SK-N-SH (cell line): ENCODE measurements at regions not wholly inside any gene's neighbourhood (a gene's known extent, or its start where the extent isn't known, plus 50 kb on each side); places are given as distances from the start of the nearest gene placed in this dataset.

ENCODE experiments used
- CTCF ChIA-PET: fragments of 300-600, 350-600 bp; formaldehyde crosslinking; extraction: SDS; loops from one replicate; lab custom pipeline; 2021; lab: Yijun Ruan, JAX
- POLR2A ChIA-PET: fragments of 350-600 bp; sonication (Branson Sonifier 250); formaldehyde crosslinking; extraction: SDS; loops from one replicate; lab custom pipeline; 2020; ENCODE audit warnings: antibody characterized with exemption, inconsistent platforms; lab: Yijun Ruan, JAX
- DNase-seq: peaks from one replicate; pipeline ENCODE4 v3.0.0; 2012
- H2AFZ ChIP-seq: fragments of 200-600 bp; sonication (generic); 2 replicates; pipeline ENCODE4 v1.8.1; 2016; ENCODE audit warnings: antibody characterized with exemption, mild to moderate bottlenecking, low read depth
- H3F3A ChIP-seq: fragments of 200-600 bp; sonication (generic); replicated peaks from 2 replicates; pipeline ENCODE3; 2016; ENCODE audit warnings: antibody characterized with exemption, mild to moderate bottlenecking; ENCODE audit not compliant: insufficient read depth
- H3K27ac ChIP-seq, 2 experiments: fragments of 200-500 bp in 1 of 2; fragments of 200-600 bp in 1 of 2; sonication (Bioruptor generic) in 1 of 2; sonication (generic), shearing (Covaris generic) in 1 of 2; 2 replicates each; pipeline versions ENCODE4 v1.5.1 to v1.6.1; 2014 to 2016; ENCODE audit warnings: low read depth in 2 of 2, inconsistent platforms in 1 of 2, low read length in 1 of 2, mild to moderate bottlenecking in 1 of 2, mixed read lengths in 1 of 2
- H3K27me3 ChIP-seq: fragments of 200-600 bp; sonication (generic), shearing (Covaris generic); 2 replicates; pipeline ENCODE4 v1.6.1; 2016; ENCODE audit warnings: mixed run types; ENCODE audit not compliant: insufficient read depth
- H3K36me3 ChIP-seq, 2 experiments: fragments of 200-500 bp in 1 of 2; fragments of 200-600 bp in 1 of 2; sonication (Bioruptor generic) in 1 of 2; sonication (generic) in 1 of 2; replicated peaks in 1 of 2; 2 replicates each; pipeline versions ENCODE3 to v1.5.1; 2014 to 2016; ENCODE audit warnings: low read length in 1 of 2, mild to moderate bottlenecking in 1 of 2; ENCODE audit not compliant: insufficient read depth in 2 of 2, control insufficient read depth in 1 of 2
- H3K4me1 ChIP-seq, 2 experiments: fragments of 200-500 bp in 1 of 2; fragments of 200-600 bp in 1 of 2; sonication (Bioruptor generic) in 1 of 2; sonication (generic), shearing (Covaris generic) in 1 of 2; 2 replicates each; pipeline versions ENCODE4 v1.5.1 to v1.6.1; 2014 to 2016; ENCODE audit warnings: low read depth in 1 of 2, low read length in 1 of 2, mixed run types in 1 of 2; ENCODE audit not compliant: insufficient read depth in 2 of 2, control insufficient read depth in 1 of 2
- H3K4me2 ChIP-seq: fragments of 200-600 bp; sonication (generic), shearing (Covaris generic); 2 replicates; pipeline ENCODE4 v1.6.1; 2017; ENCODE audit warnings: mixed run types
- H3K4me3 ChIP-seq, 2 experiments: fragments of 200-500 bp in 1 of 2; fragments of 200-600 bp in 1 of 2; sonication (Bioruptor generic) in 1 of 2; sonication (generic), shearing (Covaris generic) in 1 of 2; 2 replicates each; pipeline versions ENCODE4 v1.5.1 to v1.8.1; 2014 to 2016; ENCODE audit warnings: low read depth in 2 of 2, inconsistent platforms in 1 of 2, low read length in 1 of 2, mild to moderate bottlenecking in 1 of 2, mixed read lengths in 1 of 2, moderate library complexity in 1 of 2
- H3K79me2 ChIP-seq: fragments of 200-600 bp; sonication (generic); 2 replicates; pipeline ENCODE4 v1.8.1; 2017; ENCODE audit warnings: mild to moderate bottlenecking; ENCODE audit not compliant: insufficient read depth
- H3K9ac ChIP-seq: fragments of 200-600 bp; sonication (generic); 2 replicates; pipeline ENCODE4 v1.6.1; 2017; ENCODE audit warnings: mixed run types
- H3K9me2 ChIP-seq: fragments of 200-600 bp; sonication (generic); 2 replicates; pipeline ENCODE4 v1.6.1; 2017; ENCODE audit warnings: mixed run types
- H3K9me3 ChIP-seq: fragments of 200-600 bp; sonication (generic); 2 replicates; pipeline ENCODE4 v1.6.1; 2017; ENCODE audit warnings: mixed run types, mild to moderate bottlenecking, moderate library complexity
- H4K20me1 ChIP-seq: fragments of 200-600 bp; sonication (generic); 2 replicates; pipeline ENCODE4 v1.6.1; 2017; ENCODE audit warnings: mild to moderate bottlenecking, mixed run types; ENCODE audit not compliant: insufficient read depth
- CHD2 ChIP-seq: fragments of 150-350 bp; IDR thresholded peaks from 2 replicates; pipeline ENCODE4 v1.6.1; 2018; ENCODE audit warnings: low read length; ENCODE audit not compliant: partially characterized antibody
- EP300 ChIP-seq, 2 experiments: IDR thresholded peaks; 2 replicates each; pipeline versions ENCODE4 v1.4.0 to v1.6.1; 2012; ENCODE audit warnings: borderline replicate concordance in 1 of 2, low read depth in 1 of 2, low read length in 1 of 2
- FOXM1 ChIP-seq: IDR thresholded peaks from 2 replicates; pipeline ENCODE4 v1.4.0; 2012; ENCODE audit warnings: low read depth, mild to moderate bottlenecking
- GATA2 ChIP-seq: sonication (generic); formaldehyde crosslinking; IDR thresholded peaks from 2 replicates; pipeline ENCODE4 v1.5.0; 2020; ENCODE audit warnings: mild to moderate bottlenecking, missing genetic modification reagents
- NRF1 ChIP-seq: IDR thresholded peaks from 2 replicates; pipeline ENCODE4 v1.6.1; 2012; ENCODE audit warnings: low read depth, mild to moderate bottlenecking, low read length
- RCOR1 ChIP-seq: fragments of 150-350 bp; IDR thresholded peaks from 2 replicates; pipeline ENCODE4 v1.6.1; 2017; ENCODE audit warnings: antibody characterized with exemption, low read length
- RFX5 ChIP-seq: IDR thresholded peaks from 2 replicates; pipeline ENCODE4 v1.6.1; 2012; ENCODE audit warnings: mild to moderate bottlenecking, improper control_type of control experiment, low read length
- SMC3 ChIP-seq: IDR thresholded peaks from 2 replicates; pipeline ENCODE4 v1.6.1; 2012; ENCODE audit warnings: low read depth, low read length, improper control_type of control experiment
- WGBS: methylation state at CpG from one replicate; pipeline ENCODE4 v1.1.6; 2017; ENCODE audit warnings: low lambda C conversion rate; 5-methylcytosine and 5-hydroxymethylcytosine counted together
- TF ChIP-seq, protein P1 (sequence below): IDR thresholded peaks from 2 replicates; pipeline ENCODE4; 2012
- TF ChIP-seq, protein P2 (sequence below): IDR thresholded peaks from 2 replicates; pipeline ENCODE4 v1.4.0; 2012; ENCODE audit warnings: low read depth, borderline replicate concordance
- TF ChIP-seq, protein P3 (sequence below): fragments of 150-350 bp; IDR thresholded peaks from 2 replicates; pipeline ENCODE4 v1.6.1; 2016; ENCODE audit warnings: mild to moderate bottlenecking, low read depth, low read length
- TF ChIP-seq, protein P4 (sequence below): fragments of 150-350 bp; IDR thresholded peaks from 2 replicates; pipeline ENCODE4 v1.6.1; 2017; ENCODE audit warnings: antibody characterized with exemption, low read length, low read depth, borderline replicate concordance

DNA sequence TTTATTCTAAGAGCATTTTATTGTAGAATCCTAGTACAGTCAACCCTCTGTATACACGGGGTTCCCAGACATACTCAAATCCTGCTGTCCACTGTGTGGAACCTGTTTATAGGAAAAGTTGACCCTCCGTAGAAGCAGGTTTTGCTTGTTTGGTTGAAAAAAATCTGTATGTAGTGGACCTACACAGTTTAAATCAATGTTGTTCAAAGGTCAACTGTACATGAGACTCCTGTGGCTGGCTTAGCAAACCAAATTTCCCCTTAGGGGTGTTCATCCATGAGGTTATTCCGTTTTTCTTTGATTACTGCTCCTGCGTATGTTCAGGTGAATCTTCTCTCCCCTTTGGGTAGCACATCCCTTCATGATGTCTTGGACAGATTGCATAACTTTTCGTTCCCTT, 387.0 kb upstream of the ZFP64 start:
- no peak overlapping the region for H3K4me3 ChIP-seq
- DNase-seq, result no peak
- WGBS, result 30% methylated on average over 5 of the region's 5 CpGs
- no peaks in the 10 kb centered on the region for H3K36me3 ChIP-seq
- H3K9me2 ChIP-seq, result no peaks in the 10 kb centered on the region
- H3K27me3 ChIP-seq, result no peaks in the 10 kb centered on the region
- H3K9me3 ChIP-seq, result no peaks in the 10 kb centered on the region
- H3K4me1 ChIP-seq, result no peaks in the 10 kb centered on the region; a peak in 1 of 4 replicates
- no peak overlapping the region for H3K9ac ChIP-seq
- H3F3A ChIP-seq, result no peaks in the 10 kb centered on the region
- H2AFZ ChIP-seq, result no peak overlapping the region
- ChIA-PET CTCF (interaction anchor here (1.4 kb wide), 1 partner anchor 9 kb away, joined by 4 read pairs; no protein-coding TSS in a partner anchor), POLR2A (no interaction called here)
- TF ChIP-seq RFX5, result no peak
- no peak for TF ChIP-seq EP300 (IDR thresholded peaks at IDR 0.05; ENCODE audit: borderline replicate concordance in 1 of 2, low read depth in 1 of 2, low read length in 1 of 2)
- TF ChIP-seq GATA2 (CRISPR knock-in tag), result no peak
- TF ChIP-seq CHD2, result no peak
- TF ChIP-seq, protein P1, sequence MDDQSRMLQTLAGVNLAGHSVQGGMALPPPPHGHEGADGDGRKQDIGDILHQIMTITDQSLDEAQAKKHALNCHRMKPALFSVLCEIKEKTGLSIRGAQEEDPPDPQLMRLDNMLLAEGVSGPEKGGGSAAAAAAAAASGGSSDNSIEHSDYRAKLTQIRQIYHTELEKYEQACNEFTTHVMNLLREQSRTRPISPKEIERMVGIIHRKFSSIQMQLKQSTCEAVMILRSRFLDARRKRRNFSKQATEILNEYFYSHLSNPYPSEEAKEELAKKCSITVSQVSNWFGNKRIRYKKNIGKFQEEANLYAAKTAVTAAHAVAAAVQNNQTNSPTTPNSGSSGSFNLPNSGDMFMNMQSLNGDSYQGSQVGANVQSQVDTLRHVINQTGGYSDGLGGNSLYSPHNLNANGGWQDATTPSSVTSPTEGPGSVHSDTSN, result no peak
- TF ChIP-seq, protein P2, sequence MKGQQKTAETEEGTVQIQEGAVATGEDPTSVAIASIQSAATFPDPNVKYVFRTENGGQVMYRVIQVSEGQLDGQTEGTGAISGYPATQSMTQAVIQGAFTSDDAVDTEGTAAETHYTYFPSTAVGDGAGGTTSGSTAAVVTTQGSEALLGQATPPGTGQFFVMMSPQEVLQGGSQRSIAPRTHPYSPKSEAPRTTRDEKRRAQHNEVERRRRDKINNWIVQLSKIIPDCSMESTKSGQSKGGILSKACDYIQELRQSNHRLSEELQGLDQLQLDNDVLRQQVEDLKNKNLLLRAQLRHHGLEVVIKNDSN, result no peak
- no peak for TF ChIP-seq RCOR1
- TF ChIP-seq, all 33 proteins: peak for 0
- no peaks in the 10 kb centered on the region for H3K79me2 ChIP-seq
- H4K20me1 ChIP-seq, result no peaks in the 10 kb centered on the region
- no peak overlapping the region for H3K27ac ChIP-seq
- no peak overlapping the region for H3K4me2 ChIP-seq

DNA sequence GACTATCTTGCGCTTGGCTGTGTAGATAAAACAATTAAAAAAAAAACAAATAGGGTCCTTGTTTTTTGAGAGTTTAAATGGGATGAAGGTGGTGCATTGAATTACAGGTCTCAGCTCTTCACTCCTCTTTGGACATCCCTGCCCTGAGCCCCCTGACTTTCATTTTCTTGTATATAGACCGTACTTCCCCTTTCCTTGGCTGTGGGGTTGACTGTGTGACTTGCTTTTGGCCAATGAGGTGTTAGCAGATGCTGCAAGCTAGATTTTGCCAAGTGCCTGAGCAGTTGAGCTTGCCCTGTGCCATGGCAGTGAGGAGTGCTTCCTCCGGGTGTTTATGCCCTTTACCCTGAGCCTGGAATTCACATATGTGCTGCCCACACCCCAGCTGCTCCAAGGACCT, 386.1 kb upstream of the ZFP64 start:
- ChIA-PET POLR2A (no interaction called here), CTCF (no interaction called here)

DNA sequence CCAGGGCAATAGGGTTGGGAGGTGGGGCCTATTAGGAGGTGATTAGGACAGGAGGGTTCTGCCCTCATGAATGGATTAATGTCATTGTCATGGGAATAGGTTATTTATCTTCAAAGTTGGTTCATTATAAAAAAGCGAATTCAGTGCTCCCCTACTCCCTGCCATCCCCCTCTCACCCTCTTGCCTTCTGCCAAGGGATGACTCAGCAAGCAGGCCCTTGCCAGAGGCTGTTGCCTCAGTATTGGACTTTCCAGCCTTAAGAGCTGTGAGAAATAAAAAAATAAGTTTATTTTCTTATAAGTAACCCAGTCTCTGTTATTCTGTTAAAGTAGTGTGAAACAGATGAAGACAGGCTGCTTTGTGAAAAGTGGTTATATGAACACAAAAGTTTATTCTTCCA, 381.1 kb upstream of the ZFP64 start:
- H3F3A ChIP-seq, result no peaks in the 10 kb centered on the region
- no peaks in the 10 kb centered on the region for H3K79me2 ChIP-seq
- no peaks in the 10 kb centered on the region for H4K20me1 ChIP-seq
- no peak overlapping the region for H3K9ac ChIP-seq
- no peak for DNase-seq
- H3K9me3 ChIP-seq, result no peaks in the 10 kb centered on the region
- no peaks in the 10 kb centered on the region for H3K27me3 ChIP-seq
- H3K9me2 ChIP-seq, result no peaks in the 10 kb centered on the region
- no peaks in the 10 kb centered on the region for H3K36me3 ChIP-seq
- CTCF ChIA-PET, result no interaction called here
- no peaks in the 10 kb centered on the region for H3K4me1 ChIP-seq
- H3K4me3 ChIP-seq, result no peak overlapping the region
- 42% methylated on average over 1 of the region's 1 CpG for WGBS
- POLR2A ChIA-PET, result no interaction called here
- H3K4me2 ChIP-seq, result no peak overlapping the region
- no peak overlapping the region for H3K27ac ChIP-seq
- H2AFZ ChIP-seq, result no peak overlapping the region
- TF ChIP-seq RCOR1, result no peak
- TF ChIP-seq, protein P3, sequence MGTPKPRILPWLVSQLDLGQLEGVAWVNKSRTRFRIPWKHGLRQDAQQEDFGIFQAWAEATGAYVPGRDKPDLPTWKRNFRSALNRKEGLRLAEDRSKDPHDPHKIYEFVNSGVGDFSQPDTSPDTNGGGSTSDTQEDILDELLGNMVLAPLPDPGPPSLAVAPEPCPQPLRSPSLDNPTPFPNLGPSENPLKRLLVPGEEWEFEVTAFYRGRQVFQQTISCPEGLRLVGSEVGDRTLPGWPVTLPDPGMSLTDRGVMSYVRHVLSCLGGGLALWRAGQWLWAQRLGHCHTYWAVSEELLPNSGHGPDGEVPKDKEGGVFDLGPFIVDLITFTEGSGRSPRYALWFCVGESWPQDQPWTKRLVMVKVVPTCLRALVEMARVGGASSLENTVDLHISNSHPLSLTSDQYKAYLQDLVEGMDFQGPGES, result no peak
- no peak for TF ChIP-seq FOXM1
- TF ChIP-seq, protein P4, sequence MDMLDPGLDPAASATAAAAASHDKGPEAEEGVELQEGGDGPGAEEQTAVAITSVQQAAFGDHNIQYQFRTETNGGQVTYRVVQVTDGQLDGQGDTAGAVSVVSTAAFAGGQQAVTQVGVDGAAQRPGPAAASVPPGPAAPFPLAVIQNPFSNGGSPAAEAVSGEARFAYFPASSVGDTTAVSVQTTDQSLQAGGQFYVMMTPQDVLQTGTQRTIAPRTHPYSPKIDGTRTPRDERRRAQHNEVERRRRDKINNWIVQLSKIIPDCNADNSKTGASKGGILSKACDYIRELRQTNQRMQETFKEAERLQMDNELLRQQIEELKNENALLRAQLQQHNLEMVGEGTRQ, result no peak
- TF ChIP-seq NRF1, result no peak
- no peak for TF ChIP-seq SMC3
- no peak for TF ChIP-seq EP300 (IDR thresholded peaks at IDR 0.05; ENCODE audit: borderline replicate concordance in 1 of 2, low read depth in 1 of 2, low read length in 1 of 2)
- TF ChIP-seq CHD2, result no peak

More for the DNA sequence above, 386.1 kb upstream of the ZFP64 start:
- Histone ChIP-seq H2AFZ (no peak overlapping the region), H3K4me1 (no peaks in the 10 kb centered on the region; a peak in 1 of 4 replicates), H3K9me3 (no peaks in the 10 kb centered on the region), H3K4me2 (no peak overlapping the region), H4K20me1 (no peaks in the 10 kb centered on the region), H3F3A (no peaks in the 10 kb centered on the region), H3K36me3 (no peaks in the 10 kb centered on the region), H3K9ac (no peak overlapping the region)
- DNase-seq, result no peak
- TF ChIP-seq, protein P1, result no peak
- no peak for TF ChIP-seq RFX5
- TF ChIP-seq, all 33 proteins: peak for 0
- H3K27me3 ChIP-seq, result no peaks in the 10 kb centered on the region
- no peaks in the 10 kb centered on the region for H3K79me2 ChIP-seq
- H3K4me3 ChIP-seq, result no peak overlapping the region
- no peaks in the 10 kb centered on the region for H3K9me2 ChIP-seq
- no peak overlapping the region for H3K27ac ChIP-seq
- 36% methylated on average over 2 of the region's 3 CpGs for WGBS
